ENCODE measurements at regions not wholly inside any gene's neighbourhood (a gene's known extent, or its start where the extent isn't known, plus 50 kb on each side); places are given as distances from the start of the nearest gene placed in this dataset.

DNA sequence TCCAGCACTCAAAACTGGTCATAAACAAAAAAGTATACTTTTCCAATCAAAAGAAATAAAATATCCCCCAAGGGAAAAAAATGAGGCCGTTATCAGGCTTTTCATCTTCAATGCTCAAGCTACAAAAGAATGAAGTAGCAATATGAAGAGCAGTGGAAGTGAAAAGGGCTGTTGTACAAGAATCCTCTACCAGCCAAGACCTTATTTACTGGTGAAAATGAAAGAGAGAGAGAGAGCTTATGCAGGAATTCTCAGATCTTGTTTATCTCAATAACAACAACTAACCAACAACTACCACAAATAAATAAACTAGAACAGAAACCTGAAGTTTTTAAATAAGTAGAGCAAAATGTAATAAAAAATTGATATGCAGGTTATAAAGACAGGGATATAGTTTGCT, 400.6 kb downstream of the HDGFL1 start:
- TF ChIP-seq, protein P1, sequence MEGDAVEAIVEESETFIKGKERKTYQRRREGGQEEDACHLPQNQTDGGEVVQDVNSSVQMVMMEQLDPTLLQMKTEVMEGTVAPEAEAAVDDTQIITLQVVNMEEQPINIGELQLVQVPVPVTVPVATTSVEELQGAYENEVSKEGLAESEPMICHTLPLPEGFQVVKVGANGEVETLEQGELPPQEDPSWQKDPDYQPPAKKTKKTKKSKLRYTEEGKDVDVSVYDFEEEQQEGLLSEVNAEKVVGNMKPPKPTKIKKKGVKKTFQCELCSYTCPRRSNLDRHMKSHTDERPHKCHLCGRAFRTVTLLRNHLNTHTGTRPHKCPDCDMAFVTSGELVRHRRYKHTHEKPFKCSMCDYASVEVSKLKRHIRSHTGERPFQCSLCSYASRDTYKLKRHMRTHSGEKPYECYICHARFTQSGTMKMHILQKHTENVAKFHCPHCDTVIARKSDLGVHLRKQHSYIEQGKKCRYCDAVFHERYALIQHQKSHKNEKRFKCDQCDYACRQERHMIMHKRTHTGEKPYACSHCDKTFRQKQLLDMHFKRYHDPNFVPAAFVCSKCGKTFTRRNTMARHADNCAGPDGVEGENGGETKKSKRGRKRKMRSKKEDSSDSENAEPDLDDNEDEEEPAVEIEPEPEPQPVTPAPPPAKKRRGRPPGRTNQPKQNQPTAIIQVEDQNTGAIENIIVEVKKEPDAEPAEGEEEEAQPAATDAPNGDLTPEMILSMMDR (IDR thresholded peaks at IDR 0.05; ENCODE audit: unreplicated experiment), result no peak
- no peak overlapping the region for H3K27ac Mint-ChIP-seq

DNA sequence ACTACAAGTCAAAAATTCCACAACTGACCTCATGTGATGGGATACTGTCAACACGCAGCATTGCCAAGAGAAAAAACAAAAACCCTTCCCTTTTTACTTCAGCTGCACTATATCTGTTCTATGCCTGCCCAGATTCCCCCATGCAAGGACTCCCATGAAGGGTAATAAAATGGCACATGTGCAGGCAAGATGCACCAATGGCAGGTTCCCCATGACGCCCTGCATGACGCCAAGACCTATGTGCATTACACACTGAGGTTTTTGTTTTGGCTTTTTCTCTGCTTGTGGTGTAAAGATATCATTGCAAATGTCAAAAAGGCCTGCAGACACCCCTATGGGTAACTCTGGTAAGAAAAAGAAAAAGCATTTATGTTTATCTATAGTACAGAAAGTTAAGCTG, 403.4 kb downstream of the HDGFL1 start:
- no peaks in the 10 kb centered on the region for H3K27me3 Mint-ChIP-seq
- H3K4me1 Mint-ChIP-seq (ENCODE audit: low read depth), result peaks cover 5% of the 10 kb centered on the region
- H3K4me3 Mint-ChIP-seq (ENCODE audit: low read depth), result no peak overlapping the region
- H3K9me3 Mint-ChIP-seq (ENCODE audit: low read depth), result peaks cover 4% of the 10 kb centered on the region
- TF ChIP-seq, protein P1 (IDR thresholded peaks at IDR 0.05; ENCODE audit: unreplicated experiment), result no peak
- DNase-seq (ENCODE audit: low spot score, unreplicated experiment), result no peak
- H3K27ac Mint-ChIP-seq, result no peak overlapping the region
- no peaks in the 10 kb centered on the region for H3K36me3 Mint-ChIP-seq (ENCODE audit: insufficient read depth)

More for the DNA sequence above, 400.6 kb downstream of the HDGFL1 start:
- Mint-ChIP-seq H3K27me3 (no peaks in the 10 kb centered on the region), H3K4me3 (ENCODE audit: low read depth) (no peak overlapping the region), H3K36me3 (ENCODE audit: insufficient read depth) (no peaks in the 10 kb centered on the region), H3K4me1 (ENCODE audit: low read depth) (peaks cover 10% of the 10 kb centered on the region), H3K9me3 (ENCODE audit: low read depth) (peaks cover 4% of the 10 kb centered on the region)
- no peak for DNase-seq (ENCODE audit: low spot score, unreplicated experiment)

DNA sequence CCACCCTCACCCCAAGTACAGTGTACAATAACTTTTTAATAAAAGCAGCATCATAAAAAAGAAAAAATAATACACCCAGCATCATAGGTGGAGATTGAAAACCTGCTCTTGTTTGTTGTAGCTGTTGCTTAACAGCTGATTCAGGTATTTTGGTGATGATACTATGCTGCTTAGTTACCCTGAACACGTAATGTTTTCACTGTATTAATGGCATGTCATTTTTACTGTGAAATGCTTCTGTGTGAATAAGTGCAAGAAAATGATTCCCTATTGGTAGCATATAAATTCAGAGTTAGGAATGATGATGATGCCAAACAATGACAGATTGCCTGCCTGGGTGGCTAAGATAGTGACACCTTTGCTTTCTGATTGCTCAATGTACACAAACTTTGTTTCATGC, 405.7 kb downstream of the HDGFL1 start:
- Mint-ChIP-seq H3K36me3 (ENCODE audit: insufficient read depth) (no peaks in the 10 kb centered on the region), H3K27me3 (no peaks in the 10 kb centered on the region), H3K9me3 (ENCODE audit: low read depth) (no peaks in the 10 kb centered on the region), H3K4me1 (ENCODE audit: low read depth) (peaks cover 5% of the 10 kb centered on the region), H3K4me3 (ENCODE audit: low read depth) (no peak overlapping the region), H3K27ac (no peak overlapping the region)
- TF ChIP-seq, protein P1 (IDR thresholded peaks at IDR 0.05; ENCODE audit: unreplicated experiment), result no peak
- DNase-seq (ENCODE audit: low spot score, unreplicated experiment), result no peak

DNA sequence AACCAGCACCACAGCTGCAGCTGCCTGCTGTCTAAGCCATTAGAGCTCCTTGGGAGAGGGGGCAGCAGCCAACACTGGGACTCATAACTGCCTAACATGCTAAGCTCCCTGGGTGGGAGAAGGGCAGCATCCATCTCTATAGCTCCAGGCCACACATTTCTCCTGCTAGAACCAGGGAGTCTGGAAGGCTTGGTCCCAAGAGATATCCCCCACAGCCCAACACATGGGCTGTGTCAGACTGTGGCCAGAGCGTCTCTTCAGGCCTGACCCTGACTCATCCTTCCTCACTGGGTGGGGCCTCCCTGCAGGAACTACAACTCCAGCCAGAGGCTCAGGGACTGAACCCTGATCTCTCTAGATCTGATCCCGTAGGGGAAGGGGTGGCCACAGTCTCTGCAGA, 411.1 kb downstream of the HDGFL1 start:
- no peak overlapping the region for H3K27ac Mint-ChIP-seq

DNA sequence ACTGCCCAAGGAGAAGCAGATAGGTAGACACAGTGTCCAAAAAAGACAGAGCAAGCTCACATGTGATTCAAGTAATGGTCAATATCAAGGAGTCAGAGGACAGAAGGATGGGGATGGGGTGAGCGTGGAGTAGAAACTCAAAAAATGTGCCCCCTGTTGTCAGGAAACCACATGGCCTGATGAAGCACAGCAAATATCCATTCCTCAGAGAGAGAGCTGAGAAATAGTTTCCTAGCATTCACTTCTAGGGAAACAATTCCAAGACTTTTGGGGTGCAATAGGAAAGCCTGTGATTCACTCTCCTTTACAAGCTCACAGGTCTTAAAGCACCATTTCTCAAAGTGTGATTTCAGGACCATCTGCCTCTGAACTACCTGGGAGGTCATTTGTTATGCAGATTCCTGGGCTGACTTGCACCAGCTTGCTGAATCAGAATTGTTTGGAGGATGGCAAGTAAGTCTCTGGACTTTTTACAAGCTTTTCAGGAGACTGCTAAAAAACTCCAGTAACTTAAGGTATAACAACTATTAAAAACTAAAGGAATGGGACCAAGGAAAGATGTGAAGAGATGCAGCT, 432.8 kb downstream of the HDGFL1 start:
- no peaks in the 10 kb centered on the region for H3K4me1 Mint-ChIP-seq (ENCODE audit: low read depth)
- H3K27me3 Mint-ChIP-seq, result no peaks in the 10 kb centered on the region
- TF ChIP-seq, protein P1 (IDR thresholded peaks at IDR 0.05; ENCODE audit: unreplicated experiment), result no peak
- no peak overlapping the region for H3K4me3 Mint-ChIP-seq (ENCODE audit: low read depth)
- H3K9me3 Mint-ChIP-seq (ENCODE audit: low read depth), result peaks cover 3% of the 10 kb centered on the region
- no peak for DNase-seq (ENCODE audit: low spot score, unreplicated experiment)
- no peak overlapping the region for H3K27ac Mint-ChIP-seq
- H3K36me3 Mint-ChIP-seq (ENCODE audit: insufficient read depth), result no peaks in the 10 kb centered on the region

More for the DNA sequence above, 411.1 kb downstream of the HDGFL1 start:
- peaks cover 22% of the 10 kb centered on the region for H3K9me3 Mint-ChIP-seq (ENCODE audit: low read depth)
- H3K27me3 Mint-ChIP-seq, result no peaks in the 10 kb centered on the region
- H3K36me3 Mint-ChIP-seq (ENCODE audit: insufficient read depth), result peaks cover 2% of the 10 kb centered on the region
- H3K4me1 Mint-ChIP-seq (ENCODE audit: low read depth), result peaks cover 5% of the 10 kb centered on the region
- DNase-seq (ENCODE audit: low spot score, unreplicated experiment), result no peak
- no peak overlapping the region for H3K4me3 Mint-ChIP-seq (ENCODE audit: low read depth)
- TF ChIP-seq, protein P1 (IDR thresholded peaks at IDR 0.05; ENCODE audit: unreplicated experiment), result no peak

Measured in progenitor cell of endocrine pancreas (in vitro differentiated cells).